GM18505 (cell line): ENCODE measurements at regions not wholly inside any gene's neighbourhood (a gene's known extent, or its start where the extent isn't known, plus 50 kb on each side); places are given as distances from the start of the nearest gene placed in this dataset.

Experiments
- ATAC-seq: cut with Tn5 transposase; IDR thresholded peaks from one replicate; pipeline ENCODE4 v1.9.1; 2021; ENCODE audit not compliant: unreplicated experiment
- POLR2A ChIP-seq: IDR thresholded peaks from 4 replicates; pipeline ENCODE4 v1.6.1; 2011; ENCODE audit warnings: borderline replicate concordance; ENCODE audit not compliant: insufficient read depth, insufficient read length; ENCODE audit errors: extremely low read depth

DNA sequence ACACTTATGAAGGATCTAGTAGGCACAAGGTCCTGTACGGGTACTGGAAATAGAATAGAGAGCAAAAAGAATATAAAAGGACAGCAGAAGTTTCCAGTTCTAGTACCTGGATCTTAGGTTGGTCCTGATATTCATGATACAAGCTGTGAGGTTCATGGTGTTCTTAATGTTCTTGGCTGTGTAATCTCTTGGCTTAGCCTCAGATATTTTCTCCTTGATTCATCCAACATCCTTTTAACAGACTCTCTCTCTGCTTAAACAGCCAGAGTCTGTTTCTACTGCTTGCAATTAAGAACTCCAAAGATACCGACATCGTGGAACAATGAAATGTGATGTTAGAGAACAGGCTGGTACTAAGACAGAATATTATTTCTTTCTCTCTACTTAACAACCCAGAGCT lies 49.9 kb downstream of the CNTN3 start:
- no peak for ATAC-seq
- TF ChIP-seq POLR2A, result no peak

DNA sequence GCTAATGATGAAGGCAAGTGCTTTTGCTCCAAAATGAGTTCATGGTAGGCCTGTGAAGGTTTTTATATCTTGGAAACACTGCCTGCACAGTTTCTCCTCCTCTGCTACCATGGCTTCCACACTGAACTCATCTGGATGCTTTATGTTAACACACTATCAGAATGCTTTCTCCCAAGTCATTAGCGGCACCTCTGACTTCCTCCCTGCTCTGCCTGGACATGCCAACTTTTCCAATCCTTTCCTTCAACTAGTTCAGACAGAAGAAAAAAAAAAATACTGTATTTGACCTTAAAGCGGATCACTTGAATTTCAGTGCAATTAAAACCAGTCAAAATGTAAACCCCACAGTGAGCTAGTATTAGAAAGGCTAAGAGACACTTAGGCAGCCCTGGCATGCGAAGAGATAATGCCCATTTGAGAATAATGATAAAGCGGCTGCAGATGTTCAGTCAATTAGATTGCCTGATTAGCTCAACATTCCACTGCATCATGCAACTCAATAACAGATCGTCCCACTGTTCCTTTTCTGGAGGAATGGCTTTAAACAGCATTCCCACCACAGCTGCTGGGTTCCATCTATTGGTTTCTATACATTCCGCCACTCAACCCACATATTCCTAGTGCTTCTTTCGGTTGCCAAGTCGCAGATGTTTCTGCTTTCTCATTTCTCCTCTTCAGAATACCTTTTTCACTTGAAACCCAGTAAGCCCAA lies 51.7 kb downstream of the CNTN3 start:
- ATAC-seq, result no peak
- no peak for TF ChIP-seq POLR2A

DNA sequence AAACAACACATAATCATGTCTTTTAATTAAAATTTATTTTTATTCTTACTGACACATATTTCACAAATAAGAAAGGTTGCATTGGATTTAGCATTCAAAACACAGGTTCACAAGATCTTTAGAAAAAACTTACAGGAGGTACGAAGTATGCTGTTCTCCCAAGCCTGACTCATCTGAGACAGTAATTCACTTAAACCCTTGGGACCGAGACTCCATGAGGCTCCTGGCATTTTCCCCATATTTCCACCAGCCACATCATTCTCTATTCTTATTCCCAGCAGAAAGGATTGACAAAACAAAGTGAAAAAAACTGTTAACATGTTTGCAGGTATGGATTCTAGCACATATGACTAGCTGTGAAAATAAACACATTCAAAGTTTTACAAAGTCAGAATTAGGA lies 52.6 kb downstream of the CNTN3 start:
- ATAC-seq, result no peak
- no peak for TF ChIP-seq POLR2A

DNA sequence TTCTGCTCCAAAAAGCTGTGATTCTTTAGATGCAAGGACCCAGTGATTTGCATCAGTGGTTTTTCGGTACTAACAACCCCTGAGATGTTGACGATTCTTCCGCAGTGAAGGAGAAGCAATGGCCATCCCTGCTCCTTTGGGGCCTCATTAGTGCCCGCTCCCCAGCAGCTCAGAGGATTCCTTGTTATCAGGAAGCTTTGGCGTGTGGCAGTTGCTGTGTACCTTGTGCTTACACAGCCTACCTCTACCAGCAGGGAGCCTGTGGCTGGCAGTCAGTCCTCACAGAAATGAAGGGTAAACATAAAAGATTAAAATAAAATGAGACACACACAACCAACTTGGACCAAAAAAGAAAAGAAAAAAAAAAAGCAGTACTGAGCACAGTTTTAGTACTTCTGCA lies 55.2 kb downstream of the CNTN3 start:
- no peak for TF ChIP-seq POLR2A
- ATAC-seq, result no peak

DNA sequence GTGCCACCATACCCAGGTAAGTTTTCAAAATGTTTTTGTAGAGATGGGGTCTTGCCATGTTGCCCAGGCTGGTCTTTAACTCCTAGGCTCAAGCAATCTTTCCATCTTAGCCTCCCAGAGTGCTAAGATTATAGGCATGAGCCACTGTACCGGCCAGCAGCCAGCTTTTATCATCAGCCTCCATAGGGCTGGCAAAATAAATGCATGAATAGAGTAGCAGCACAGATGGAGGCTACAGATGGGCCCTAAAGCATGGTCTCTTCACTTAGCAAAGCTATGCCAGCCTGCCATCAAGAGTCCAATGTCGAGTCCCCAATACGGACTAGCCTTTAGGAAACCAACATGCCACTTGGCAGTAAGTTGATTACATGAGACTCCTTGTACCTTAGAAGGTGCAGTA lies 63.8 kb downstream of the CNTN3 start:
- no peak for TF ChIP-seq POLR2A
- no peak for ATAC-seq

DNA sequence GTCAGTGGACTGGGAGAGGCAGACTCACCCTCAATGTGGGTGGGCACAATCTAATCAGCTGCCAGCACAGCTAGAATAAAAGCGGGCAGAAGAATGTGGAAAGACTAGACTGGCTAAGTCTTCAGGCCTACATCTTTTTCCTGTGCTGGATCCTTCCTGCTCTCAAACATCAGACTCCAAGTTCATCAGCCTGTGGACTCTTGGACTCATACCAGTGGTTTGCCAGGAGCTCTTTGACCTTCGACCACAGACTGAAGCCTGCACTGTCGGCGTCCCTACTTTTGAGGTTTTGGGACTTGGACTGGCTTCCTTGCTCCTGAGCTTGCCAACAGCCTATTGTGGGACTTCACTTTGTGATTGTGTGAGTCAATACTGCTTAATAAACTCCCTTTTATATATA lies 68.0 kb downstream of the CNTN3 start:
- ATAC-seq, result no peak
- TF ChIP-seq POLR2A, result no peak

DNA sequence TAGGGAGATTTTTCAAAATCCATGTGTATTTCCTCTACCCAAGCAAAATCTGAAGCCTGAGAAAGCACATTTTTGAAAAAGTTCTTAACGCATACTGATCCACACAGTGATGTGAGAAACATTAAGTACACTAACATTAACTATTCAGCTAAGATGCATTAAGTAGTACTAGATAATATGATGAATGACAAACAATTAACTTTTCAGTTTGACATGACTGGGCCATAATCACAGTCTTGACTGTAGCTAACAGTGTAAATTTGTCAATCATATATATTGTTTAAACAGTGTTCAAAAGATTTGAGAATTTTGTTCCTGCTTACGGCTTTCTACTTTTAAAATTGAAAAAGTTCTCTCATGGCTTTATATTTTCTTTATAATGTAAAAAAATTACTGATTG lies 72.0 kb downstream of the CNTN3 start:
- no peak for TF ChIP-seq POLR2A
- no peak for ATAC-seq

DNA sequence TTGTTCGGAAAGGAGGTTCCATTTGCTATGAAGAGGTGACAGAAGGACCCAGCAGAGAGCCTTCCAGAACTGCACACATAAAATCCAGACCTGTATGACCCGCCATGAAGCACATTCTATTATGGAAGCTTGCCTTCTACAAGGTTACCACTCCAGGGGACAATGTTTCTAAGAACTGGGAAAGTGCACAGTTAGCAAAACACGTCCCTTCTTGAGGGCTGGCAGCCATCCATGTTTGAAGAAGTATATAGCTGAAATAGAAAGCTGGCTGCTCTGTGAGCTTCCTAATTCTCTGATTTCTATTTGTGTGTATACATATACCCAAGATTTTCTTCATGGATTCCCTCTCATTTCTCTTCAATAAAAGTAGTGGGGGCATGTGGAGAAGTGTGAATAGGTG lies 74.6 kb downstream of the CNTN3 start:
- TF ChIP-seq POLR2A, result no peak
- no peak for ATAC-seq

DNA sequence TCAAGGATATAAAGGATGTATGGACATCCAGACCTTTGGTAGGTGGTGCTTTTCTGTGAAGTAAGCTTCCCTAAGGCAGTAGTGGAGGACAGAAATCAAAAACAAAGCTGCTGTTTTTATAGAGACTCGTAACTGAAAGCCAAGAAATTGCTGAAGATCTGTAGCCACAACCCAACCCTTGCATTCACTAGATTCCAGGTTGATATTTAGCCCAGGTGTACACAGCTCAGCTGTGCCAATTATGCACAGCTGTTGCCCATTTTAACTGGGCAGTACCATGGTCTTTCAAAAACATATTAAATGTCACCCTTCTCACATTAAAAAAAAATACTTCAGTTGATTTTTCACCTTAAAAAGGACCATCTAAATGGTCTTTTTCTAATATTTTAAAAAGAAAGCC lies 75.8 kb downstream of the CNTN3 start:
- no peak for TF ChIP-seq POLR2A
- no peak for ATAC-seq

DNA sequence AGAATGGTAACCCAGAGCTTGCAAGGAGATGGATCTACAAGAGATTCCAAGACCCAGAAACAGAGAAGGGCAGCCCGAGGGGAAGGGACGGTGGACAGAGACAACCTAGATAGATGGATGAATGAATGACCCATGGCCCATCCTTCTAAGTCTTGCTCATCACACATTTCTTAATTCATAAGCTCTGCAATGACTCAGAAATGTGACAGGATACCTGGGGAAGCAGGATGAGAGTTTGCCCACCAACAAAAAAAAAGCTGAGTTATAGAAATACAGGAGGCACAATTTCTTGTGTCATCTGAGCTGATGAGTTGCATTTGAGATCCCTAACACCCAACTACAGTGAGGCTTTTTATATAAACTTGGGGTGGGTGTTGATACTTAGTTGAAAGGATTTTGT lies 76.6 kb downstream of the CNTN3 start:
- TF ChIP-seq POLR2A, result no peak
- ATAC-seq, result no peak

DNA sequence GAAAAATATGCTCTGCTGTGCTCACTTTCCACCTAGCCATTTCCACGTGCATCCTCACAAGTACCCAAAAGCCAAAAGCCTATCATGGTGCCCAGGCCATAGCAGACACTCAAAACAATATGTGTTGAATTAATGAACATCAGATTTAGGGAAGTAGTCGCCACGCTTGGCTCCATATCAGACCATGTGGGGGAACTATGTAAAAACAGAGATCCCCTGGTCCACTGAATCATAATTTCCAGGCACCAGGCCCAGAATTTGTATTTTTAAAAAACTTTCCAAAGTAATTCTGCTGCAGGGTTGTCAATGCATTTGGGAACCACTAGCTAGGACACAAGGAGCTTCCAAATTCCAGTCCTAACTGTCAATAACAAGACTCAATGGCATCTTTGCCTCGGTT lies 77.3 kb downstream of the CNTN3 start:
- no peak for TF ChIP-seq POLR2A
- ATAC-seq, result no peak

DNA sequence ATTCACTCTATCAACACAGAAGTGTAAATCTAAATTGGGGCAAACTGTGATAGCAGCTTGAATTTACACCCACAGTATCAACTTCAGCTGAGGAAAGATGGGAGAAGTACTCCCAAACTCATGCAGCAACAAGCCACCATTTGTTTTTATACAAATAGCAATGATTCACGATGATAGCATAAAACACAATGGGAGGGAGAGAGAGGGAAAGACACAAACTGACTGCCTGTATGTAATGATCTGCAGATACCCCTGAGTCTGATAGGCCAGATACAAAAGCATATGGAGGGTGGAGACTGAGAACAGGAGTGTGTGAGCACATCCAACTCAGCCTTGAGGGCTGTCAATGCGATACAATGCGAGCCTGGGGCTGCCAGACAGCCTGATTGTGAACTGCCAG lies 79.2 kb downstream of the CNTN3 start:
- TF ChIP-seq POLR2A, result no peak
- no peak for ATAC-seq

DNA sequence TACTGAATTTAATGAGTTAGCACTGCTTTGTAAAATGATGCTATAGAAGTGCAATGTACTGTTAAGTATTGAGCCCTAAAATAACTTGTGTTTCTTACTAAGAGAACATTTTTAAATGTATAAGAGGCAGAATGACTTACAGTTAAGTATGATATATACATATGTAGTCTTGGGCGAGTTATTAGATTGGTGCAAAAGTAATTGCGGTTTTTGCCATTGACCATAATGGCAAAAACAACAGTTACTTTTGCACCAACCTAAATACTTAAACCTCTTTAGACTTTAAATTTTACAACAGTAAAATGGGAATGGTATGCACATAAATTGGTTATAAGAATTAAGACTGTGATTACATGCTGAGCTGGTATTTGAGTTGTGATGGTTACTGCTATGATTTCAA lies 79.8 kb downstream of the CNTN3 start:
- no peak for ATAC-seq
- TF ChIP-seq POLR2A, result no peak

DNA sequence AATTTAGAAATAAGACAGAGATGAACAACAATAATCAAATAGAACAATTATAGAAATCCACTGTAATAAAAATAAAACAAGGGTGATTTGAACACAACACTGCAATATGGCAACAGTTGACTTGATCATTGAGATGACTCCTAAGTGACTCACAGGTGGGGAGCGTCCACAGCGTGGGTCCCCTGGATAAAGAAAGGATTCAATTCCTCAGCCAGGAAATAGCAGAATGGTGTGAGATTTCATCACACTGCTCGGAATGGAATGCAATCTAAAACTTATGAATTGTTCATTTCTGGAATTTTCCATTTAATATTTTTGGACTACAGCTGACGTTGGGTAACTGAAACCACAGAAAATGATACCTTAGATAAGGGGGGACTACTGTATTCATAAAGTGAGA lies 82.0 kb downstream of the CNTN3 start:
- no peak for TF ChIP-seq POLR2A
- no peak for ATAC-seq

DNA sequence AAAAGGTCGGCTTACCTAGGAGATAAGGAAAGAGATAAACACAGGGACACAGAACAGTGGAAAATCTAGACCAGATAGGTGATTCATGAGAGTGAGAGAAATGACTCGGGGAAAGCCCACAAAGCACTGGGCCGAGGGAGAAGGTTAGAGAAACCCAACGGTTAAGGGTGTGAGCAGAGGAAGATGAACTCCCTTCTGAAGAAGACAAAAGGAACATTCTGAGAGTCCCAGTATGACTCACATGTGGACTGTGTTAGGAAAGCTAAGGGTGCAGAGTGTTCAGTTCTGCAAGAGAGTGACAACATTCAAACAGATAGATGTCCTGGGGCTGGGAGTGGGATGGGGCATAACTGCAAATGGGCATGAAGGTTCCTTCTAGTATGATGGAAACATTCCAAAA lies 83.0 kb downstream of the CNTN3 start:
- no peak for ATAC-seq
- no peak for TF ChIP-seq POLR2A
